C4-2B (cell line): ENCODE measurements at regions not wholly inside any gene's neighbourhood (a gene's known extent, or its start where the extent isn't known, plus 50 kb on each side); places are given as distances from the start of the nearest gene placed in this dataset.

Experiments used
- CTCF ChIP-seq: fragments of 450-650 bp; conservative IDR thresholded peaks from 2 replicates; pipeline ENCODE4 v1.5.1; 2017; ENCODE audit warnings: mild to moderate bottlenecking
- ZFX ChIP-seq: fragments of 450-650 bp; IDR thresholded peaks from 2 replicates; pipeline ENCODE4 v1.6.1; 2017

DNA sequence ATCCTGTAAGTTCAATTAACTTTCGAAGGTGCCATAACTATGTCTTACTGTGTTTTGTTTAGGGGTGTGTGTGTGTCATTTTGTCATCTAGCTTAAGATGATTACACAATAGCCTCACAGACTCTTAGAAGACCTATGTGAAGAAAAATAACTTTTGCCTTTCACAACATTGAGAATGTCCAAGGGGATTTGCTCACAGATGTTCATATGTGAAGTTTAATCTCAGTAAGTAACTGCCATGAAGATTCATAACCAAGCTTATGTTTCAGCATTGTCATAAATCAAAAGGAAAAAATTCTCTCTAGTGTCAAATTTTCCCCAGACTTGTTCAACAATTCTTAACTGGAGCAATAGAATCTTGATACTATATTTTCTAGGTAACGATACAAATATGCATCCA, 226.1 kb upstream of the PRKD1 start:
- TF ChIP-seq CTCF (no peak), ZFX (no peak)
